GM18951 (cell line): ENCODE measurements at regions not wholly inside any gene's neighbourhood (a gene's known extent, or its start where the extent isn't known, plus 50 kb on each side); places are given as distances from the start of the nearest gene placed in this dataset.

Source experiments
- POLR2A ChIP-seq: IDR thresholded peaks from 4 replicates; pipeline ENCODE4 v1.6.1; 2011; ENCODE audit warnings: mild to moderate bottlenecking; ENCODE audit not compliant: insufficient read length, insufficient read depth; ENCODE audit errors: extremely low read depth
- in situ Hi-C: fragments of 300-500 bp; cut with MboI; formaldehyde crosslinking; loops from one replicate; pipeline ENCODE4 v1.12.0; 2022; ENCODE audit warnings: low sequenced_read_pairs, mixed read lengths, inconsistent platforms; ENCODE audit not compliant: unreplicated experiment

- in situ Hi-C loops: no loop called here
- TF ChIP-seq POLR2A: no peak
These were observed 316.9 kb downstream of the SEC14L1 start for GRCh38 chr17:77457572-77458201.

GRCh38 chr17:77458202-77459017 lies 317.6 kb downstream of the SEC14L1 start:
- no peak for TF ChIP-seq POLR2A
- in situ Hi-C loops: no loop called here

GRCh38 chr17:77459018-77459755 lies 318.4 kb downstream of the SEC14L1 start:
- TF ChIP-seq POLR2A: peak; percentile 33
- in situ Hi-C loops: no loop called here

- in situ Hi-C loops: no loop called here
- TF ChIP-seq POLR2A: no peak
These were observed 319.8 kb downstream of the SEC14L1 start for GRCh38 chr17:77460514-77461046.

GRCh38 chr17:77461277-77462057 lies 320.7 kb downstream of the SEC14L1 start:
- no peak for TF ChIP-seq POLR2A
- in situ Hi-C loops: no loop called here

- in situ Hi-C loops: no loop called here
- peak; percentile 50 for TF ChIP-seq POLR2A
These were observed 321.3 kb downstream of the SEC14L1 start for GRCh38 chr17:77462090-77462489.

- no peak for TF ChIP-seq POLR2A
- in situ Hi-C loops: no loop called here
These were observed 322.1 kb downstream of the SEC14L1 start for GRCh38 chr17:77462553-77463497.

GRCh38 chr17:77464988-77465357 lies 324.2 kb downstream of the SEC14L1 start:
- no peak for TF ChIP-seq POLR2A
- in situ Hi-C loops: no loop called here

- peak; percentile 33 for TF ChIP-seq POLR2A
- in situ Hi-C loops: no loop called here
These were observed 324.7 kb downstream of the SEC14L1 start for GRCh38 chr17:77465358-77466041.

- no peak for TF ChIP-seq POLR2A
- in situ Hi-C loops: no loop called here
These were observed 325.4 kb downstream of the SEC14L1 start for GRCh38 chr17:77466140-77466539.

GRCh38 chr17:77466596-77467223 lies 325.9 kb downstream of the SEC14L1 start:
- no peak for TF ChIP-seq POLR2A
- in situ Hi-C loops: no loop called here
